Progenitor cell of endocrine pancreas (in vitro differentiated cells): ENCODE measurements at regions not wholly inside any gene's neighbourhood (a gene's known extent, or its start where the extent isn't known, plus 50 kb on each side); places are given as distances from the start of the nearest gene placed in this dataset.

Experiments
- DNase-seq: peaks from one replicate; pipeline ENCODE4 v3.0.0; 2021; ENCODE audit warnings: low spot score; ENCODE audit not compliant: unreplicated experiment
- H3K27ac Mint-ChIP-seq: 2 replicates; pipeline ENCODE4 v1.8.0; 2021; ENCODE audit warnings: mild to moderate bottlenecking, moderate library complexity, mixed read lengths
- H3K27me3 Mint-ChIP-seq: 2 replicates; pipeline ENCODE4 v1.8.0; 2021; ENCODE audit warnings: mixed read lengths
- H3K36me3 Mint-ChIP-seq: 2 replicates; pipeline ENCODE4 v1.8.0; 2022; ENCODE audit warnings: mixed read lengths; ENCODE audit not compliant: insufficient read depth
- H3K4me1 Mint-ChIP-seq: 2 replicates; pipeline ENCODE4 v1.8.0; 2021; ENCODE audit warnings: low read depth, mixed read lengths
- H3K4me3 Mint-ChIP-seq: 2 replicates; pipeline ENCODE4 v1.8.0; 2021; ENCODE audit warnings: low read depth, mild to moderate bottlenecking, moderate library complexity, mixed read lengths
- H3K9me3 Mint-ChIP-seq: 2 replicates; pipeline ENCODE4 v1.8.0; 2021; ENCODE audit warnings: low read depth, mixed read lengths
- CTCF ChIP-seq: fragments of 200-600 bp; sonication (generic); IDR thresholded peaks from one replicate; pipeline ENCODE4 v1.5.0; 2021; ENCODE audit warnings: antibody characterized with exemption, mild to moderate bottlenecking; ENCODE audit not compliant: unreplicated experiment

- Mint-ChIP-seq H3K4me3 (no peak overlapping the region), H3K36me3 (no peaks in the 10 kb centered on the region), H3K4me1 (peaks cover 3% of the 10 kb centered on the region), H3K27me3 (peaks cover 8% of the 10 kb centered on the region), H3K27ac (no peak overlapping the region), H3K9me3 (peaks cover 8% of the 10 kb centered on the region)
- no peak for DNase-seq
- no peak for TF ChIP-seq CTCF
Measured at GRCh38 chr4:24226667-24227066, 336.8 kb upstream of the PPARGC1A start.

- Mint-ChIP-seq H3K9me3 (peaks cover 8% of the 10 kb centered on the region), H3K4me3 (no peak overlapping the region), H3K27ac (no peak overlapping the region), H3K27me3 (peaks cover 8% of the 10 kb centered on the region), H3K4me1 (peaks cover 3% of the 10 kb centered on the region), H3K36me3 (no peaks in the 10 kb centered on the region)
- TF ChIP-seq CTCF: no peak
- no peak for DNase-seq
Measured at GRCh38 chr4:24226023-24226422, 336.2 kb upstream of the PPARGC1A start.

GRCh38 chr4:24224446-24224845, 334.6 kb upstream of the PPARGC1A start:
- H3K4me1 Mint-ChIP-seq: peaks cover 5% of the 10 kb centered on the region
- DNase-seq: no peak
- H3K27me3 Mint-ChIP-seq: peaks cover 8% of the 10 kb centered on the region
- H3K36me3 Mint-ChIP-seq: no peaks in the 10 kb centered on the region
- no peak for TF ChIP-seq CTCF
- H3K9me3 Mint-ChIP-seq: peaks cover 8% of the 10 kb centered on the region
- no peak overlapping the region for H3K27ac Mint-ChIP-seq
- no peak overlapping the region for H3K4me3 Mint-ChIP-seq

DNA sequence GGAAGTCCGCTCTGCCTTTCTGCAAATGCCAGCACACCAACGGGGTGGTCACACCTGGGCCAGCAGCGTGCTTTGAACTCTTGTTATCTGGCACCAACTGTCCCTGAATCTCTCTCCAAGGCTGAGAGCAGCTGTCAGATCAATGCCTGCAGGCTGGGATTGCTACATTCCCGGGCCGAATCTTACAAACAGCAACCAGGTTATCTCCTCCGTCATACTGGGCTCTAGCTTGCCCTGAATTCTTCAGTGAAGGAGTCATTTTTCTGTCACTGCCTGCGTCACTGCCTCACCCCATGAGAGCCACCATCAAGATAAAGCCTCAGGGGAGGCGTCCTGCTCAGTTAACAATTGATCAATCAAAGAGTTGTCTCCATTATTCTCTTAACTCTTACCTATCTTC, 329.4 kb upstream of the PPARGC1A start:
- Mint-ChIP-seq H3K4me3 (no peak overlapping the region), H3K27me3 (peaks cover 2% of the 10 kb centered on the region), H3K9me3 (peaks cover 3% of the 10 kb centered on the region), H3K27ac (peak overlapping the region; percentile 87), H3K36me3 (no peaks in the 10 kb centered on the region), H3K4me1 (peaks cover 8% of the 10 kb centered on the region)
- no peak for TF ChIP-seq CTCF
- DNase-seq: no peak

GRCh38 chr4:24218566-24218965, 328.7 kb upstream of the PPARGC1A start:
- Mint-ChIP-seq H3K27ac (no peak overlapping the region), H3K4me1 (peaks cover 8% of the 10 kb centered on the region), H3K27me3 (peaks cover 2% of the 10 kb centered on the region), H3K9me3 (peaks cover 3% of the 10 kb centered on the region), H3K36me3 (no peaks in the 10 kb centered on the region), H3K4me3 (no peak overlapping the region)
- no peak for DNase-seq
- TF ChIP-seq CTCF: no peak

DNA sequence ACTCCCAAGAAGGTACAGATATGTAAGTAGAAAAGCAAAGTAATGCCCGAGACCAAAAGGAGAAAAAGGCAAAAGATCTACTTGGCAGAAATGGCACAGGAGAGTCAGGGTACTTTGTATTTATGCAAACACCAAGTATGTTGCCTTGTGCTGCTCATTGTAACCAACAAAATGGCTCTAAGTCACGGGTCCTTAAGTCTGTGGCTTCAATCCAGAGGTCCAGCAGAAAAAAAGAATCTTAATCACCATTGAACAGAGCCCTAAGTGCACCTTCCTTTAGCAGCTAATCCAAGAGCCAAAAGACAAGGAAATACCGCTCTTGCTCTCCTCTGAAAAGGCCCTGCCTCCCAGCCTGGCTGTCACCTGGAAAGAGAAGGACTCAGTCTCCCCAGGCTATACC, 324.9 kb upstream of the PPARGC1A start:
- Mint-ChIP-seq H3K36me3 (no peaks in the 10 kb centered on the region), H3K4me3 (no peak overlapping the region), H3K27ac (no peak overlapping the region), H3K27me3 (peaks cover 2% of the 10 kb centered on the region), H3K9me3 (peaks cover 3% of the 10 kb centered on the region), H3K4me1 (peaks cover 8% of the 10 kb centered on the region)
- no peak for DNase-seq
- TF ChIP-seq CTCF: no peak
